AG09319 (cell line): ENCODE measurements at regions not wholly inside any gene's neighbourhood (a gene's known extent, or its start where the extent isn't known, plus 50 kb on each side); places are given as distances from the start of the nearest gene placed in this dataset.

ENCODE experiments used
- DNase-seq: peaks from one replicate; pipeline ENCODE4 v3.0.0-alpha.2; 2010; ENCODE audit warnings: low read depth; ENCODE audit errors: extremely low read depth
- CTCF ChIP-seq: IDR thresholded peaks from 2 replicates; pipeline ENCODE4 v1.5.1; 2011; ENCODE audit warnings: low read depth, mild to moderate bottlenecking, inconsistent platforms, low read length, moderate library complexity

- no peak for TF ChIP-seq CTCF
These were observed 61.7 kb upstream of the ZMIZ1 start for GRCh38 chr10:79007018-79007417.

GRCh38 chr10:79007421-79008319 is 61.1 kb upstream of the ZMIZ1 start:
- TF ChIP-seq CTCF = no peak
- DNase-seq = no peak

More at GRCh38 chr10:79007018-79007417, 61.7 kb upstream of the ZMIZ1 start:
- no peak for DNase-seq

GRCh38 chr10:79009145-79009544 is 59.6 kb upstream of the ZMIZ1 start:
- TF ChIP-seq CTCF = no peak

GRCh38 chr10:79012567-79012966 is 56.2 kb upstream of the ZMIZ1 start:
- no peak for DNase-seq
- TF ChIP-seq CTCF = no peak

More at GRCh38 chr10:79009145-79009544, 59.6 kb upstream of the ZMIZ1 start:
- no peak for DNase-seq

GRCh38 chr10:79013406-79013987 is 55.3 kb upstream of the ZMIZ1 start:
- DNase-seq = no peak
- no peak for TF ChIP-seq CTCF

GRCh38 chr10:79014796-79015195 is 54.0 kb upstream of the ZMIZ1 start:
- DNase-seq = no peak
- no peak for TF ChIP-seq CTCF

- no peak for DNase-seq
- TF ChIP-seq CTCF = no peak
These were observed 50.8 kb upstream of the ZMIZ1 start for GRCh38 chr10:79017882-79018520.
